K562 (cell line): ENCODE measurements at regions not wholly inside any gene's neighbourhood (a gene's known extent, or its start where the extent isn't known, plus 50 kb on each side); places are given as distances from the start of the nearest gene placed in this dataset.

Experiments
- BRD9 ChIP-seq: fragments of 450-650 bp; IDR thresholded peaks from 2 replicates; pipeline ENCODE4 v1.6.1; 2018; ENCODE audit warnings: low read depth; ENCODE audit not compliant: partially characterized antibody
- CBX2 ChIP-seq: fragments of 200-600 bp; sonication (generic); IDR thresholded peaks from one replicate; pipeline ENCODE4 v1.6.1; 2012; ENCODE audit warnings: mild to moderate bottlenecking, low read length, inconsistent platforms; ENCODE audit not compliant: insufficient read depth, poor library complexity, severe bottlenecking
- E4F1 ChIP-seq: fragments of 250-450 bp; sonication (Bioruptor Pico); IDR thresholded peaks from 2 replicates; pipeline ENCODE4 v1.5.0; 2021; ENCODE audit warnings: mild to moderate bottlenecking, borderline replicate concordance
- POLR3G ChIP-seq: IDR thresholded peaks from 2 replicates; pipeline ENCODE4 v1.6.1; 2011; ENCODE audit not compliant: insufficient read length, insufficient replicate concordance; ENCODE audit errors: extremely low read depth
- PTRF ChIP-seq: fragments of 450-650 bp; IDR thresholded peaks from 2 replicates; pipeline ENCODE4 v1.6.1; 2016; ENCODE audit warnings: mild to moderate bottlenecking, missing genetic modification characterization, missing compliant biosample characterization
- TRIM25 ChIP-seq: fragments of 450-650 bp; IDR thresholded peaks from 2 replicates; pipeline ENCODE4 v1.7.0; 2016; ENCODE audit warnings: borderline replicate concordance
- ZC3H11A ChIP-seq: IDR thresholded peaks from 2 replicates; pipeline ENCODE4 v1.6.1; 2012; ENCODE audit warnings: low read depth, low read length, improper control_type of control experiment
- ZKSCAN1 ChIP-seq: fragments of 150-350 bp; IDR thresholded peaks from 2 replicates; pipeline ENCODE4 v1.6.1; 2016; ENCODE audit warnings: low read depth, low read length

DNA sequence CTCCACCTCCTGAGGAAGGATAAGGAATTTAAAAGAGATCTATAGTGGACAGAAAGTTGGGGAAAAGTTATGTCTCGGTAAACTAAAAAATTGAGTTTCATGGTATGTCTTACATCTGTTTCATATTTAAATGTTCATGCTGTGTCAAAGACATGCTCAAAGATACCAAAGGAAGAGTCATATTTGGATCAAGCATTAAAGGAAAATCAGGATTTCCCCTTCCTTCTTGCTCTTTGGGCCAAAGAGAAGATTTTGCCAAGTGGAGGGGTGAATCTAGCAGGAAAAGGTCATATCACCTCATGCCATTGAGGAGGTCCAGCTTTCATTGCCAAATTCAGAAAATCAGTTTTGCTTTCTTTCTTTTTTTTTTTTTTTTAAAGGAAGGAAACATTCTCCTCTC lies 192.4 kb downstream of the OGFRL1 start (continued):
- TF ChIP-seq TRIM25: no peak
- TF ChIP-seq POLR3G: no peak
- TF ChIP-seq E4F1 (CRISPR knock-in tag): no peak
- no peak for TF ChIP-seq CBX2
- TF ChIP-seq PTRF (tag): no peak
- TF ChIP-seq BRD9: no peak
- TF ChIP-seq ZKSCAN1: no peak
- no peak for TF ChIP-seq ZC3H11A
- TF ChIP-seq, all 486 proteins: peak for 0
